ENCODE measurements at regions not wholly inside any gene's neighbourhood (a gene's known extent, or its start where the extent isn't known, plus 50 kb on each side); places are given as distances from the start of the nearest gene placed in this dataset.

DNA sequence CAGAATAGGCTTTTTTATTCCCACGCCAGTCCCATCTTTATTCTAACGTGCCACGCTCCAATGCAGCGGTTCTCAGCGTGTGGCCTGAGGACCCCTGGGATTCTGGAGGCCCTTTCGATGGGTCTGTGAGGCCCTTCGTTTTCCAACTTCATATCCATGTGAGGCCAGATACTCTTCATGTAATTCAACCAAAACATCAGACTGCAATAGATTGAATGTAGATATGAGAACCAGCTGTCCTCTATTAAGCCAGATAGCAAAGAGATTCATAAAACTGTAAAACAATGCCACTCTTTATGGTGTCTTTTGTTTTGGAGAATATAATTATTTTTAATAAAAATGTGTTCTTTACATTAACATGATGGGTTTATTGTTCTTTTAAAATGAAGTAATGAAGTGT lies 53.2 kb upstream of the KMT2C start:
- TF ChIP-seq EZH2 (IDR thresholded peaks at IDR 0.05; ENCODE audit: borderline replicate concordance, low read depth, low read length, poor library complexity, severe bottlenecking), result no peak
- TF ChIP-seq, protein P1, sequence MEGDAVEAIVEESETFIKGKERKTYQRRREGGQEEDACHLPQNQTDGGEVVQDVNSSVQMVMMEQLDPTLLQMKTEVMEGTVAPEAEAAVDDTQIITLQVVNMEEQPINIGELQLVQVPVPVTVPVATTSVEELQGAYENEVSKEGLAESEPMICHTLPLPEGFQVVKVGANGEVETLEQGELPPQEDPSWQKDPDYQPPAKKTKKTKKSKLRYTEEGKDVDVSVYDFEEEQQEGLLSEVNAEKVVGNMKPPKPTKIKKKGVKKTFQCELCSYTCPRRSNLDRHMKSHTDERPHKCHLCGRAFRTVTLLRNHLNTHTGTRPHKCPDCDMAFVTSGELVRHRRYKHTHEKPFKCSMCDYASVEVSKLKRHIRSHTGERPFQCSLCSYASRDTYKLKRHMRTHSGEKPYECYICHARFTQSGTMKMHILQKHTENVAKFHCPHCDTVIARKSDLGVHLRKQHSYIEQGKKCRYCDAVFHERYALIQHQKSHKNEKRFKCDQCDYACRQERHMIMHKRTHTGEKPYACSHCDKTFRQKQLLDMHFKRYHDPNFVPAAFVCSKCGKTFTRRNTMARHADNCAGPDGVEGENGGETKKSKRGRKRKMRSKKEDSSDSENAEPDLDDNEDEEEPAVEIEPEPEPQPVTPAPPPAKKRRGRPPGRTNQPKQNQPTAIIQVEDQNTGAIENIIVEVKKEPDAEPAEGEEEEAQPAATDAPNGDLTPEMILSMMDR (conservative IDR thresholded peaks at IDR 0.05; ENCODE audit: low read depth, low read length), result no peak
- no peaks in the 10 kb centered on the region for H3K27me3 ChIP-seq (replicated peaks; ENCODE audit: insufficient read depth, low read depth, low read length, poor library complexity)
- no peak overlapping the region for H3K27ac ChIP-seq (ENCODE audit: low read depth, low read length, poor library complexity, severe bottlenecking)
- ChIA-PET CTCF (no interaction called here), POLR2A (ENCODE audit: low non-redundant PET) (no interaction called here)
- intact Hi-C loops (cut with micrococcal nuclease; ENCODE audit: unreplicated experiment), result no loop called here
- DNase-seq (ENCODE audit: low spot score), result no peak
- no peaks in the 10 kb centered on the region for H3K36me3 ChIP-seq (ENCODE audit: insufficient read depth, low read length, poor library complexity, severe bottlenecking)
- H3K4me3 ChIP-seq (ENCODE audit: low read depth, low read length, poor library complexity, severe bottlenecking), result no peak overlapping the region
- no peaks in the 10 kb centered on the region for H3K4me1 ChIP-seq (ENCODE audit: insufficient read depth, low read length, poor library complexity, severe bottlenecking)
- no peaks in the 10 kb centered on the region for H3K9me3 ChIP-seq (ENCODE audit: low read depth, low read length, poor library complexity, severe bottlenecking)
- BruUV-seq (replicated peaks), result no TSS peak

GRCh38 chr7:152486968-152487367 lies 51.2 kb upstream of the KMT2C start:
- no peak overlapping the region for H3K4me3 ChIP-seq (ENCODE audit: low read depth, low read length, poor library complexity, severe bottlenecking)
- no TSS peak for BruUV-seq (replicated peaks)
- intact Hi-C loops (cut with micrococcal nuclease; ENCODE audit: unreplicated experiment), result no loop called here
- ChIA-PET POLR2A (ENCODE audit: low non-redundant PET) (no interaction called here), CTCF (no interaction called here)
- TF ChIP-seq EZH2 (IDR thresholded peaks at IDR 0.05; ENCODE audit: borderline replicate concordance, low read depth, low read length, poor library complexity, severe bottlenecking), result no peak
- TF ChIP-seq, protein P1 (conservative IDR thresholded peaks at IDR 0.05; ENCODE audit: low read depth, low read length), result no peak
- H3K4me1 ChIP-seq (ENCODE audit: insufficient read depth, low read length, poor library complexity, severe bottlenecking), result no peaks in the 10 kb centered on the region
- no peaks in the 10 kb centered on the region for H3K36me3 ChIP-seq (ENCODE audit: insufficient read depth, low read length, poor library complexity, severe bottlenecking)
- no peak for DNase-seq (ENCODE audit: low spot score)
- no peaks in the 10 kb centered on the region for H3K9me3 ChIP-seq (ENCODE audit: low read depth, low read length, poor library complexity, severe bottlenecking)
- no peak overlapping the region for H3K27ac ChIP-seq (ENCODE audit: low read depth, low read length, poor library complexity, severe bottlenecking)
- H3K27me3 ChIP-seq (replicated peaks; ENCODE audit: insufficient read depth, low read depth, low read length, poor library complexity), result no peaks in the 10 kb centered on the region

DNA sequence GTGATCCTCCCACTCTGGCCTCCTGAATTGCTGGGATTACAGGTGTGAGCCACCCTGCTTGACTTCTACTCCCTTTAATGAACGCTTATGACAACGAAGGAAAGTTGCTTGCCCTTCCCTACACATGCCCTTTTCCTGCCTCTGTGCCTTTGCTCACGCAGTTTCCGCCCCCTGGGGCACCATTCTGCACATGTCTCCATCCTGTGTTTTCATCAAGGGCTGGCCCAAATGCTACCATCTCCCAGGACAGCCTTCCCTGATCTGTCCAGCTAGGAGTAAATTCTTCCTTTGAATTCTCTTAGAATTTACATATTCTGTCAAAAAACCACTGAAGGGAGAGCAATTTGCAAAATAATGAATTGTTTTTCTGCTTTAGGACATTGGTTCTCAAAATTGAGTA lies 50.0 kb upstream of the KMT2C start:
- ChIA-PET CTCF (no interaction called here), POLR2A (ENCODE audit: low non-redundant PET) (no interaction called here)
- Histone ChIP-seq H3K27ac (ENCODE audit: low read depth, low read length, poor library complexity, severe bottlenecking) (no peak overlapping the region), H3K36me3 (ENCODE audit: insufficient read depth, low read length, poor library complexity, severe bottlenecking) (no peaks in the 10 kb centered on the region), H3K4me1 (ENCODE audit: insufficient read depth, low read length, poor library complexity, severe bottlenecking) (no peaks in the 10 kb centered on the region), H3K9me3 (ENCODE audit: low read depth, low read length, poor library complexity, severe bottlenecking) (no peaks in the 10 kb centered on the region), H3K27me3 (replicated peaks; ENCODE audit: insufficient read depth, low read depth, low read length, poor library complexity) (no peaks in the 10 kb centered on the region), H3K4me3 (ENCODE audit: low read depth, low read length, poor library complexity, severe bottlenecking) (no peak overlapping the region)
- intact Hi-C loops (cut with micrococcal nuclease; ENCODE audit: unreplicated experiment), result no loop called here
- TF ChIP-seq EZH2 (IDR thresholded peaks at IDR 0.05; ENCODE audit: borderline replicate concordance, low read depth, low read length, poor library complexity, severe bottlenecking), result no peak
- TF ChIP-seq, protein P1 (conservative IDR thresholded peaks at IDR 0.05; ENCODE audit: low read depth, low read length), result no peak
- no peak for DNase-seq (ENCODE audit: low spot score)
- no TSS peak for BruUV-seq (replicated peaks)
